Astrocyte (in vitro differentiated cells and primary cell): ENCODE measurements at regions not wholly inside any gene's neighbourhood (a gene's known extent, or its start where the extent isn't known, plus 50 kb on each side); places are given as distances from the start of the nearest gene placed in this dataset.

ENCODE experiments used
- DNase-seq: peaks from one replicate; pipeline ENCODE4 v3.0.0-alpha.2; 2010; ENCODE audit warnings: low read depth
- FAIRE-seq: peaks from 2 replicates; lab custom pipeline; 2011; peaks lifted over from hg19 to GRCh38; lab: Jason Lieb, UNC
- H2AFZ ChIP-seq: 2 replicates; pipeline ENCODE4 v1.6.0; 2012; ENCODE audit warnings: low read depth, low read length, inconsistent platforms
- H3K27ac ChIP-seq: 2 replicates; pipeline ENCODE4 v1.5.1; 2011; ENCODE audit warnings: low read depth, low read length, inconsistent platforms
- H3K27me3 ChIP-seq: 2 replicates; pipeline ENCODE4 v1.6.0; 2011; ENCODE audit warnings: low read length, inconsistent platforms; ENCODE audit not compliant: insufficient read depth
- H3K36me3 ChIP-seq: 2 replicates; pipeline ENCODE4 v1.5.1; 2011; ENCODE audit warnings: low read length, inconsistent platforms; ENCODE audit not compliant: insufficient read depth
- H3K4me1 ChIP-seq: 2 replicates; pipeline ENCODE4 v1.5.1; 2011; ENCODE audit warnings: low read length, inconsistent platforms; ENCODE audit not compliant: insufficient read depth
- H3K4me2 ChIP-seq: 2 replicates; pipeline ENCODE4 v1.6.0; 2012; ENCODE audit warnings: low read length, inconsistent platforms
- H3K4me3 ChIP-seq: 2 replicates; pipeline ENCODE4 v1.5.1; 2011; ENCODE audit warnings: low read depth, mild to moderate bottlenecking, low read length, inconsistent platforms; ENCODE audit not compliant: insufficient read depth
- H3K79me2 ChIP-seq: 2 replicates; pipeline ENCODE4 v1.6.0; 2012; ENCODE audit warnings: mild to moderate bottlenecking, low read length, inconsistent platforms; ENCODE audit not compliant: insufficient read depth
- H3K9ac ChIP-seq: 2 replicates; pipeline ENCODE4 v1.6.0; 2012; ENCODE audit warnings: mild to moderate bottlenecking, low read length, inconsistent platforms
- H3K9me3 ChIP-seq: 2 replicates; pipeline ENCODE4 v1.5.1; 2012; ENCODE audit warnings: low read depth, mild to moderate bottlenecking, low read length, inconsistent platforms; ENCODE audit not compliant: insufficient read depth
- H4K20me1 ChIP-seq: 2 replicates; pipeline ENCODE4 v1.6.0; 2012; ENCODE audit warnings: low read length, inconsistent platforms; ENCODE audit not compliant: insufficient read depth
- H3K27ac Mint-ChIP-seq: one replicate; pipeline ENCODE4 v1.8.0; 2021; ENCODE audit warnings: mild to moderate bottlenecking, mixed read lengths; ENCODE audit not compliant: unreplicated experiment
- H3K27me3 Mint-ChIP-seq: one replicate; pipeline ENCODE4 v1.8.0; 2021; ENCODE audit warnings: low read depth, mixed read lengths; ENCODE audit not compliant: unreplicated experiment
- H3K36me3 Mint-ChIP-seq: one replicate; pipeline ENCODE4 v1.8.0; 2021; ENCODE audit warnings: low read depth, mixed read lengths; ENCODE audit not compliant: unreplicated experiment
- H3K4me1 Mint-ChIP-seq: one replicate; pipeline ENCODE4 v1.8.0; 2021; ENCODE audit warnings: low read depth, mixed read lengths; ENCODE audit not compliant: unreplicated experiment
- H3K4me3 Mint-ChIP-seq: one replicate; pipeline ENCODE4 v1.8.0; 2021; ENCODE audit warnings: mild to moderate bottlenecking, moderate library complexity, mixed read lengths; ENCODE audit not compliant: unreplicated experiment
- H3K9me3 Mint-ChIP-seq: one replicate; pipeline ENCODE4 v1.8.0; 2021; ENCODE audit warnings: mild to moderate bottlenecking, mixed read lengths; ENCODE audit not compliant: unreplicated experiment
- EZH2 ChIP-seq: IDR thresholded peaks from 2 replicates; pipeline ENCODE4 v1.6.1; 2012; ENCODE audit warnings: mild to moderate bottlenecking, low read length, inconsistent platforms; ENCODE audit not compliant: insufficient read depth
- TF ChIP-seq, protein P1 (sequence below): IDR thresholded peaks from 2 replicates; pipeline ENCODE4 v1.5.1; 2011; ENCODE audit warnings: low read depth, mild to moderate bottlenecking, inconsistent platforms, low read length, moderate library complexity; ENCODE audit not compliant: insufficient read depth

DNA sequence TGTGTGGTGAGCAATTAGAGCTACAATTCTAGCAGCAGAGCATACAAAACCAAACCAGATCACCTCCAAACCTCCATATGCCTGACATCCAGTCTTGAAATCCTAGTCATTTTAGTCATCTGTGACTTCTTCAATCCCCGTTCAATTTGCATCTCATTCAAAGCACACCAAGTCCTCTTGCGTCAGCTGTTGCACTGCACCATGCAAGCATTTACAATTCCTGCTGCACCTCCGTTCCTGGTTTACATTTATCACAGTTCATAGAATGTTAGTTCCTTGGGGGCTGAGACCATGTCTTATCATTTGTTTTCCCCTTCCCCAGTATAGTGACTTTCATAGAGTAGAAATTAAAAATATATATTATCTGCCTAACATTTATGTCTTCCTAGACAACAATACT lies 116.9 kb downstream of the BDH1 start:
- no peak overlapping the region for H3K27ac ChIP-seq
- Mint-ChIP-seq H3K4me1 (no peaks in the 10 kb centered on the region), H3K4me3 (no peak overlapping the region), H3K36me3 (no peaks in the 10 kb centered on the region), H3K27me3 (peaks cover 28% of the 10 kb centered on the region), H3K27ac (no peak overlapping the region), H3K9me3 (peaks cover 9% of the 10 kb centered on the region)
- TF ChIP-seq, protein P1, sequence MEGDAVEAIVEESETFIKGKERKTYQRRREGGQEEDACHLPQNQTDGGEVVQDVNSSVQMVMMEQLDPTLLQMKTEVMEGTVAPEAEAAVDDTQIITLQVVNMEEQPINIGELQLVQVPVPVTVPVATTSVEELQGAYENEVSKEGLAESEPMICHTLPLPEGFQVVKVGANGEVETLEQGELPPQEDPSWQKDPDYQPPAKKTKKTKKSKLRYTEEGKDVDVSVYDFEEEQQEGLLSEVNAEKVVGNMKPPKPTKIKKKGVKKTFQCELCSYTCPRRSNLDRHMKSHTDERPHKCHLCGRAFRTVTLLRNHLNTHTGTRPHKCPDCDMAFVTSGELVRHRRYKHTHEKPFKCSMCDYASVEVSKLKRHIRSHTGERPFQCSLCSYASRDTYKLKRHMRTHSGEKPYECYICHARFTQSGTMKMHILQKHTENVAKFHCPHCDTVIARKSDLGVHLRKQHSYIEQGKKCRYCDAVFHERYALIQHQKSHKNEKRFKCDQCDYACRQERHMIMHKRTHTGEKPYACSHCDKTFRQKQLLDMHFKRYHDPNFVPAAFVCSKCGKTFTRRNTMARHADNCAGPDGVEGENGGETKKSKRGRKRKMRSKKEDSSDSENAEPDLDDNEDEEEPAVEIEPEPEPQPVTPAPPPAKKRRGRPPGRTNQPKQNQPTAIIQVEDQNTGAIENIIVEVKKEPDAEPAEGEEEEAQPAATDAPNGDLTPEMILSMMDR, result no peak
- no peak for TF ChIP-seq EZH2
- no peak overlapping the region for H3K4me2 ChIP-seq
- H3K4me1 ChIP-seq, result no peaks in the 10 kb centered on the region
- no peak overlapping the region for H3K4me3 ChIP-seq
- no peaks in the 10 kb centered on the region for H4K20me1 ChIP-seq
- H3K9me3 ChIP-seq, result no peaks in the 10 kb centered on the region
- no peak for FAIRE-seq
- no peak overlapping the region for H2AFZ ChIP-seq
- H3K9ac ChIP-seq, result no peak overlapping the region
- H3K79me2 ChIP-seq, result no peaks in the 10 kb centered on the region
- peaks cover 6% of the 10 kb centered on the region for H3K27me3 ChIP-seq
- no peak for DNase-seq
- no peaks in the 10 kb centered on the region for H3K36me3 ChIP-seq

- no peak overlapping the region for H3K4me2 ChIP-seq
- TF ChIP-seq, protein P1, result no peak
- TF ChIP-seq EZH2, result no peak
- H3K36me3 ChIP-seq, result no peaks in the 10 kb centered on the region
- Mint-ChIP-seq H3K4me3 (no peak overlapping the region), H3K9me3 (peaks cover 11% of the 10 kb centered on the region), H3K27ac (no peak overlapping the region), H3K27me3 (peaks cover 3% of the 10 kb centered on the region), H3K4me1 (peaks cover 21% of the 10 kb centered on the region), H3K36me3 (no peaks in the 10 kb centered on the region)
- H3K9ac ChIP-seq, result no peak overlapping the region
- no peaks in the 10 kb centered on the region for H3K27me3 ChIP-seq
- no peaks in the 10 kb centered on the region for H3K79me2 ChIP-seq
- H3K27ac ChIP-seq, result no peak overlapping the region
- FAIRE-seq, result no peak
- H3K9me3 ChIP-seq, result no peaks in the 10 kb centered on the region
- H2AFZ ChIP-seq, result no peak overlapping the region
- DNase-seq, result no peak
- H3K4me3 ChIP-seq, result no peak overlapping the region
- no peaks in the 10 kb centered on the region for H4K20me1 ChIP-seq
- peaks cover 18% of the 10 kb centered on the region for H3K4me1 ChIP-seq
Observed at GRCh38 chr3:197435426-197435825, 120.3 kb downstream of the BDH1 start.

DNA sequence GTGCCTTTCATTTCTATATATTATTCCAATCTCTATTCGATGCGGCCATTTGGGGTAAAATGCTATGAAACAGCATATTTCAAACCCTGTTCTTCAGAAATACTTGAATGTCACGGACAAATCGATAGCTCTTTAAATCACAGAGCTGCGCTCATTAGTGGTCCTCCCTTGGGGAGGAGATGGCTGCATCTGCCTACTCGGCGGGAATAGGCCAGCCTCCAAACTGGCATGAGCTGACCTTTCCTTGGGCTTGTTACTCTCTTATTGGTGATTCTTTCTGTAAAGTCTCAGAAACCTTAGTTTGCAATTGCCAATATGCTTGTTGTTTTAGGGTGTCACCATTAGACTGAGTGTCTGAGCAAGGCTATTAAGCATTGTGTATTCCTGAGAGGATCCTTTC lies 120.9 kb downstream of the BDH1 start:
- Histone ChIP-seq H3K9me3 (no peaks in the 10 kb centered on the region), H3K27me3 (no peaks in the 10 kb centered on the region), H4K20me1 (no peaks in the 10 kb centered on the region), H3K79me2 (no peaks in the 10 kb centered on the region), H3K4me2 (no peak overlapping the region), H2AFZ (no peak overlapping the region), H3K4me3 (no peak overlapping the region), H3K4me1 (peaks cover 23% of the 10 kb centered on the region), H3K36me3 (no peaks in the 10 kb centered on the region), H3K9ac (no peak overlapping the region), H3K27ac (no peak overlapping the region)
- DNase-seq, result no peak
- no peak for FAIRE-seq
- Mint-ChIP-seq H3K4me1 (peaks cover 24% of the 10 kb centered on the region), H3K36me3 (no peaks in the 10 kb centered on the region), H3K9me3 (peaks cover 11% of the 10 kb centered on the region), H3K4me3 (no peak overlapping the region), H3K27me3 (peaks cover 2% of the 10 kb centered on the region), H3K27ac (no peak overlapping the region)
- no peak for TF ChIP-seq EZH2
- TF ChIP-seq, protein P1, result no peak
